Peyer's patch (tissue), 4 donors: ENCODE measurements at regions not wholly inside any gene's neighbourhood (a gene's known extent, or its start where the extent isn't known, plus 50 kb on each side); places are given as distances from the start of the nearest gene placed in this dataset.

ENCODE experiments used
- CTCF ChIP-seq, 6 experiments: fragments of 450-650 bp in 4 of 6; fragments of 200-600 bp in 2 of 6; sonication (generic) in 1 of 6; IDR thresholded peaks; one replicate each; pipeline ENCODE4 v1.5.1; 2017 to 2019; ENCODE audit warnings: antibody characterized with exemption in 6 of 6, mild to moderate bottlenecking in 3 of 6, moderate library complexity in 1 of 6
- POLR2A ChIP-seq, 2 donors: fragments of 450-650 bp; IDR thresholded peaks; one replicate each; pipeline ENCODE4 v1.5.1; 2017; ENCODE audit warnings: antibody characterized with exemption in 2 of 2, mild to moderate bottlenecking in 2 of 2, moderate library complexity in 2 of 2

- TF ChIP-seq CTCF (IDR thresholded peaks at IDR 0.05) = no peak
- no peak for TF ChIP-seq POLR2A (IDR thresholded peaks at IDR 0.05)
Observed at GRCh38 chr9:27688954-27689353, 115.7 kb upstream of the C9orf72 start.
